ENCODE measurements at regions not wholly inside any gene's neighbourhood (a gene's known extent, or its start where the extent isn't known, plus 50 kb on each side); places are given as distances from the start of the nearest gene placed in this dataset.

DNA sequence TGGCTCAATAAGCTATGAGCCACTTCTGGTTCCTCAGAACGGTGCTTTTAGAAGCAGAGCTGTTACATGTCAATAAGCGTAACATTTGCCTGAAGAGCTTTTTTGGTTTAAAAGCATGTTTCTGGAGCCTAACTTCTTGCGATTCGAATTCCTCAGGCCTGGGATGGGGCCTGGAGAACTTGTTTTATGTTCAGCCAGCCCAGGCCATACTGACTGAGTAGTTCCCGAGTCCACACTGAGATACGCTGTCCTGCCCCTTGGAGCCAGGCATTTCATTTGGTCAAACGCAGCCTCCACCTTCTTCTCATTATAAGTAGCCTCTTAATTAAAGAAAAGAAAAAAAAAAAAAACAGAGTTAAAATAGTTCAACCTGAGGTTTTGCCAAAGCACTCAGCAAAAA lies 260.6 kb upstream of the ANKRD55 start:
- Histone ChIP-seq H3K27ac (no peak overlapping the region), H3K9me3 (no peaks in the 10 kb centered on the region), H3K27me3 (replicated peaks; ENCODE audit: insufficient read depth) (no peaks in the 10 kb centered on the region), H3K4me1 (replicated peaks) (no peaks in the 10 kb centered on the region), H3K36me3 (no peaks in the 10 kb centered on the region), H3K4me3 (no peak overlapping the region)
- 93% methylated on average over 7 of the region's 7 CpGs for WGBS
- intact Hi-C loops (cut with DNase I), result no loop called here
- TF ChIP-seq, protein P1, sequence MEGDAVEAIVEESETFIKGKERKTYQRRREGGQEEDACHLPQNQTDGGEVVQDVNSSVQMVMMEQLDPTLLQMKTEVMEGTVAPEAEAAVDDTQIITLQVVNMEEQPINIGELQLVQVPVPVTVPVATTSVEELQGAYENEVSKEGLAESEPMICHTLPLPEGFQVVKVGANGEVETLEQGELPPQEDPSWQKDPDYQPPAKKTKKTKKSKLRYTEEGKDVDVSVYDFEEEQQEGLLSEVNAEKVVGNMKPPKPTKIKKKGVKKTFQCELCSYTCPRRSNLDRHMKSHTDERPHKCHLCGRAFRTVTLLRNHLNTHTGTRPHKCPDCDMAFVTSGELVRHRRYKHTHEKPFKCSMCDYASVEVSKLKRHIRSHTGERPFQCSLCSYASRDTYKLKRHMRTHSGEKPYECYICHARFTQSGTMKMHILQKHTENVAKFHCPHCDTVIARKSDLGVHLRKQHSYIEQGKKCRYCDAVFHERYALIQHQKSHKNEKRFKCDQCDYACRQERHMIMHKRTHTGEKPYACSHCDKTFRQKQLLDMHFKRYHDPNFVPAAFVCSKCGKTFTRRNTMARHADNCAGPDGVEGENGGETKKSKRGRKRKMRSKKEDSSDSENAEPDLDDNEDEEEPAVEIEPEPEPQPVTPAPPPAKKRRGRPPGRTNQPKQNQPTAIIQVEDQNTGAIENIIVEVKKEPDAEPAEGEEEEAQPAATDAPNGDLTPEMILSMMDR (IDR thresholded peaks at IDR 0.05), result no peak
- TF ChIP-seq POLR2AphosphoS5 (IDR thresholded peaks at IDR 0.05) (no peak), POLR2A (IDR thresholded peaks at IDR 0.05) (no peak)
- DNase-seq (ENCODE audit: low spot score), result no peak

DNA sequence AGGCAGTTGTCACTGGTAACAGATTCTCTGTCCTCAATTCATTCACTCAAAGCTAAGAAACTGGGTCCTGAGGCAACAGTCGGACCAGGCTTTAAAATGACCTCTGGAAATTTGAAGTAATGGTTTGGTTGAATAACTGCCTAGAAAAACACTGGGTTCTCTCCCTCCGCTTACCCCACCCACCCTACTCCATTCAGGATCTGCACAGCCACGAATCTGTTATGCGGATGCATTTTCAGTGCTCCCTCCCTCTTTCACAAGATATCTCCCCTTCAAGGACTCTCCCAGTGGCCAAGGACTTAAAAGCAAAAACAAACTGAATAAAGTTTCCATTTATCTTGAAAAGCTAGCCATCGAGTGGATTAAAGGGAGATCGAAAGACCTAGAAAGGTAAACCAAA lies 260.2 kb upstream of the ANKRD55 start:
- TF ChIP-seq POLR2A (IDR thresholded peaks at IDR 0.05) (no peak), POLR2AphosphoS5 (IDR thresholded peaks at IDR 0.05) (no peak)
- TF ChIP-seq, protein P1 (IDR thresholded peaks at IDR 0.05), result no peak
- Histone ChIP-seq H3K9me3 (no peaks in the 10 kb centered on the region), H3K27me3 (replicated peaks; ENCODE audit: insufficient read depth) (no peaks in the 10 kb centered on the region), H3K4me3 (no peak overlapping the region), H3K27ac (no peak overlapping the region), H3K36me3 (no peaks in the 10 kb centered on the region), H3K4me1 (replicated peaks) (no peaks in the 10 kb centered on the region)
- 90% methylated on average over 6 of the region's 6 CpGs for WGBS
- intact Hi-C loops (cut with DNase I), result no loop called here
- DNase-seq (ENCODE audit: low spot score), result no peak

DNA sequence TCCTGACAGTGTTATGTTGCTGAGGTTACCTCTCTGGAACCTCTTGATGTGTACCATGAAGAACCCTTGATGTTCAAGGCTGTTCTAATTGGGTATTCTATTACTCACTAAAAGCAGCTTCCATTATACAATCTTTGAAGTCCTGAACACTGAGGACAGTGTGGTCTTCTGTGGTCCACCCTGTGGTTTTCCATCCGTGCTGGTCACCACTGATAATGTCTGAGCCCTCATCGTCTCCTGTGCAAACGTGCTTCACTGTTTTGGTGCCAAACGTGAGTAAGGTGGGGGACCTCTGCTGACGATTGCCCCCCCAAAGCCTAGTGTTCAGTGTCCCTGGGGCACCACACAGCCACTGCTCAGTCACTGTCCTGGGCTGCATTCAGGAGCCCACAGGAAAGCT lies 259.7 kb upstream of the ANKRD55 start:
- H3K9me3 ChIP-seq, result no peaks in the 10 kb centered on the region
- H3K27me3 ChIP-seq (replicated peaks; ENCODE audit: insufficient read depth), result no peaks in the 10 kb centered on the region
- H3K4me1 ChIP-seq (replicated peaks), result no peaks in the 10 kb centered on the region
- WGBS, result 93% methylated on average over 5 of the region's 5 CpGs
- TF ChIP-seq POLR2A (IDR thresholded peaks at IDR 0.05), result no peak
- no peak for TF ChIP-seq POLR2AphosphoS5 (IDR thresholded peaks at IDR 0.05)
- TF ChIP-seq, protein P1 (IDR thresholded peaks at IDR 0.05), result no peak
- intact Hi-C loops (cut with DNase I), result no loop called here
- H3K4me3 ChIP-seq, result no peak overlapping the region
- no peak overlapping the region for H3K27ac ChIP-seq
- no peaks in the 10 kb centered on the region for H3K36me3 ChIP-seq
- no peak for DNase-seq (ENCODE audit: low spot score)

DNA sequence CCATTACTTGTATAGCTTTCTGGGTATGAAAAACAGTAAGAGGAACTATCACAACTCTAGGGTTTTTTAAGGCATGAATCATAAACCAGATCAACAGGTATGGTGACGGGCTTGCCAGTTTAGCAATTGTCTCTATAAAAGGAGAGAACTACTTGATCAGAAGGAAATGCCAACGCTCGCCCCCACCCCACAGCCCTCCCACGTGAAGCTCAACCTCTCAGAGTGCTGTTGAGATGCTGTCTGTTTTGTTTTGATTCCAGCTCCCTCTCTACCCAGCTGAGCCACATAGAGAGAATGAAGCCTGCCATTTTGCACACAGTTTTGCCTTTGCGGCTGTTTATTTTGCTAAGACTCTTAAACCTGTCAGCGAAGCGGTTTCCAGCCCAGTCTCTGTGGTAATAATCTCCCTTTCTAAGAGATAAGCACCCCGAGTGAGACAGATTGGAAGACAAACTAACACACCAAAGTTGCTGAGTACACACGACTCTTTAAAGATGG lies 257.9 kb upstream of the ANKRD55 start:
- intact Hi-C loops (cut with DNase I), result no loop called here
- DNase-seq (ENCODE audit: low spot score), result peak; percentile 86
- Histone ChIP-seq H3K27me3 (replicated peaks; ENCODE audit: insufficient read depth) (no peaks in the 10 kb centered on the region), H3K36me3 (no peaks in the 10 kb centered on the region), H3K4me1 (replicated peaks) (no peaks in the 10 kb centered on the region), H3K9me3 (no peaks in the 10 kb centered on the region), H3K27ac (peak overlapping the region; percentile 40 to 43), H3K4me3 (no peak overlapping the region)
- TF ChIP-seq POLR2AphosphoS5 (IDR thresholded peaks at IDR 0.05) (peak; percentile 77), POLR2A (IDR thresholded peaks at IDR 0.05) (no peak)
- TF ChIP-seq, protein P1 (IDR thresholded peaks at IDR 0.05), result no peak
- 27% methylated on average over 9 of the region's 9 CpGs for WGBS

DNA sequence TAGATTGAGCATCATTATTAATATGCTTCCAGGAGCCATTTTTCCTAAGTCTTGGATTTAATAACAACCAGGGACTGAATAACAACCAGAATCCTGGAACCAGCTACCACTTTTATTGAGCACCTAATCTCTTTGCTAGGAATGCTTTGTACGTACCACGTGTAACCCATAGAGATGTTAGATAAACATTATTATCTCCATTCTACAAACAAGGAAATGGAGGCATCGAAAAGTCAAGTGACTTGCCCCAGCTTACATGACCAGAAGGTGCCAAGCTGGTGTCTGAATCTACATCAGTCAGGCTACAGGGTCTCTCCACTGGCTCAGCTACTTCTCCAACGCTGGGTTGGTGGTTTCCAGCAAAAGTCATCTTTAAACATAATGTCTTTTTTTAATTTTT lies 256.1 kb upstream of the ANKRD55 start:
- intact Hi-C loops (cut with DNase I), result loop anchor here (10.0 kb wide), 1 partner anchor 346 kb away; no protein-coding TSS in a partner anchor
- no peaks in the 10 kb centered on the region for H3K9me3 ChIP-seq
- no peak for DNase-seq (ENCODE audit: low spot score)

More for the DNA sequence above, 256.1 kb upstream of the ANKRD55 start:
- Histone ChIP-seq H3K4me3 (no peak overlapping the region), H3K4me1 (replicated peaks) (no peaks in the 10 kb centered on the region), H3K36me3 (no peaks in the 10 kb centered on the region), H3K27ac (no peak overlapping the region), H3K27me3 (replicated peaks; ENCODE audit: insufficient read depth) (no peaks in the 10 kb centered on the region)
- TF ChIP-seq, protein P1 (IDR thresholded peaks at IDR 0.05), result no peak
- 58% methylated on average over 4 of the region's 4 CpGs for WGBS

Data from prostate gland (tissue), 2 donors.